K562 (cell line): ENCODE measurements at regions not wholly inside any gene's neighbourhood (a gene's known extent, or its start where the extent isn't known, plus 50 kb on each side); places are given as distances from the start of the nearest gene placed in this dataset.

Experiments
- ATAC-seq: fragments of 200-7000 bp; cut with Tn5 transposase; 3 replicates; pipeline ENCODE4 v1.9.1; 2020; ENCODE audit warnings: moderate library complexity
- BruUV-seq: library from RNA; stranded (reverse); fragments of 400-500 nt; replicated peaks from 2 replicates; lab custom pipeline; 2021; lab: Mats Ljungman, UMichigan
- CTCF ChIA-PET: fragments of 300-600 bp; formaldehyde crosslinking; extraction: SDS; loops from one replicate; lab custom pipeline; 2021; ENCODE audit warnings: low intra/inter-chr PET ratio; lab: Yijun Ruan, JAX
- POLR2A ChIA-PET: fragments of 300-600, 350-650 bp; sonication (Branson Sonifier 250); formaldehyde crosslinking; extraction: SDS; loops from one replicate; lab custom pipeline; 2021; ENCODE audit warnings: antibody characterized with exemption, inconsistent platforms; lab: Yijun Ruan, JAX
- DNase-seq, 4 experiments: peaks; one replicate each; pipeline versions ENCODE4 v3.0.0 to v3.0.0-alpha.2; 2011 to 2018; ENCODE audit warnings: low spot score in 3 of 4, mixed read lengths in 3 of 4; ENCODE audit errors: extremely low read depth in 1 of 4
- FAIRE-seq: peaks from 2 replicates; lab custom pipeline; 2011; peaks lifted over from hg19 to GRCh38; lab: Jason Lieb, UNC
- H2AFZ ChIP-seq: 2 replicates; pipeline ENCODE4 v1.6.0; 2011; ENCODE audit warnings: low read depth, low read length, control low read depth, inconsistent platforms
- H3K27ac ChIP-seq: fragments of 200-600 bp; 3 replicates; pipeline ENCODE4 v1.8.0; 2011; ENCODE audit warnings: low read depth, mild to moderate bottlenecking, control low read depth, inconsistent platforms, low read length, moderate library complexity, mixed read lengths; ENCODE audit errors: extremely low read depth
- H3K27me3 ChIP-seq, 2 experiments: fragments of 300-600 bp in 1 of 2; 2 replicates in 1 of 2; 3 replicates in 1 of 2; pipeline versions ENCODE4 v1.6.0 to v1.8.0; 2011; ENCODE audit warnings: inconsistent platforms in 2 of 2, low read length in 2 of 2, mild to moderate bottlenecking in 1 of 2, mixed read lengths in 1 of 2, moderate library complexity in 1 of 2; ENCODE audit not compliant: control insufficient read depth in 2 of 2, insufficient read depth in 2 of 2
- H3K36me3 ChIP-seq: fragments of 300-600 bp; 3 replicates; pipeline ENCODE4 v1.8.0; 2011; ENCODE audit warnings: mild to moderate bottlenecking, low read length, inconsistent platforms; ENCODE audit not compliant: control insufficient read depth, insufficient read depth
- H3K4me1 ChIP-seq, 2 experiments: fragments of 200-600 bp in 1 of 2; replicated peaks in 1 of 2; 2 replicates in 1 of 2; 3 replicates in 1 of 2; pipeline versions ENCODE4 v1.5.1 to v1.8.0; 2011; ENCODE audit warnings: inconsistent platforms in 2 of 2, low read length in 2 of 2, mild to moderate bottlenecking in 1 of 2, mixed read lengths in 1 of 2, moderate library complexity in 1 of 2; ENCODE audit not compliant: control insufficient read depth in 2 of 2, insufficient read depth in 2 of 2
- H3K4me2 ChIP-seq: 2 replicates; pipeline ENCODE4 v1.6.1; 2011; ENCODE audit warnings: low read length, control low read depth, inconsistent platforms, mixed read lengths; ENCODE audit not compliant: insufficient read depth
- H3K4me3 ChIP-seq: fragments of 200-600 bp; sonication (generic), shearing (Covaris generic); 2 replicates; pipeline ENCODE4 v1.5.1; 2016; ENCODE audit warnings: control low read depth, inconsistent platforms
- H3K79me2 ChIP-seq: fragments of 200-600 bp; 3 replicates; pipeline ENCODE4 v1.8.0; 2011; ENCODE audit warnings: low read length, inconsistent platforms; ENCODE audit not compliant: control insufficient read depth, insufficient read depth
- H3K9ac ChIP-seq, 2 experiments: 2 replicates each; pipeline versions ENCODE4 v1.6.0 to v1.6.1; 2011; ENCODE audit warnings: low read depth in 2 of 2, low read length in 2 of 2, control low read depth in 1 of 2, inconsistent platforms in 1 of 2, mild to moderate bottlenecking in 1 of 2, mixed read lengths in 1 of 2; ENCODE audit not compliant: insufficient read depth in 1 of 2
- H3K9me1 ChIP-seq: one replicate; pipeline ENCODE4 v1.6.0; 2011; ENCODE audit warnings: inconsistent platforms, mild to moderate bottlenecking, low read length, moderate library complexity; ENCODE audit not compliant: control insufficient read depth, insufficient read depth
- H3K9me3 ChIP-seq: replicated peaks from 2 replicates; pipeline ENCODE4 v1.5.1; 2011; ENCODE audit warnings: low read depth, low read length, inconsistent platforms; ENCODE audit not compliant: control insufficient read depth, insufficient read depth
- H4K20me1 ChIP-seq: replicated peaks from 2 replicates; pipeline ENCODE4 v1.6.1; 2011; ENCODE audit warnings: low read length, inconsistent platforms, mixed read lengths; ENCODE audit not compliant: control insufficient read depth, insufficient read depth
- ETV6 ChIP-seq, 3 experiments: fragments of 150-350 bp in 1 of 3; sonication (generic) in 1 of 3; formaldehyde crosslinking in 1 of 3; IDR thresholded peaks; 2 replicates each; pipeline versions ENCODE4 v1.6.1 to v1.8.0; 2014 to 2022; ENCODE audit warnings: borderline replicate concordance in 2 of 3, low read depth in 2 of 3, antibody characterized with exemption in 1 of 3, low read length in 1 of 3, mild to moderate bottlenecking in 1 of 3, missing genetic modification reagents in 1 of 3
- HMG20B ChIP-seq: fragments of 250-450 bp; sonication (Bioruptor Pico); IDR thresholded peaks from 2 replicates; pipeline ENCODE4 v1.5.0; 2021; ENCODE audit warnings: mild to moderate bottlenecking
- MYC ChIP-seq, 2 experiments: fragments of 250-450 bp in 1 of 2; sonication (Bioruptor Pico) in 1 of 2; IDR thresholded peaks; 2 replicates each; pipeline versions ENCODE4 v1.5.1 to v1.6.1; 2012 to 2021; ENCODE audit warnings: low read depth in 2 of 2, borderline replicate concordance in 1 of 2, improper control_type of control experiment in 1 of 2, low read length in 1 of 2, mild to moderate bottlenecking in 1 of 2, moderate library complexity in 1 of 2
- NBN ChIP-seq: fragments of 450-650 bp; IDR thresholded peaks from 2 replicates; pipeline ENCODE4 v1.6.1; 2016; ENCODE audit warnings: low read depth, mild to moderate bottlenecking
- OTX1 ChIP-seq: fragments of 450-650 bp; formaldehyde crosslinking; IDR thresholded peaks from 2 replicates; pipeline ENCODE4 v1.4.0; 2022; ENCODE audit warnings: mild to moderate bottlenecking
- WGBS: fragments of 100-300 bp; shearing (Covaris generic); methylation state at CpG from one replicate; pipeline ENCODE4 v1.1.6; 2016; ENCODE audit warnings: low coverage, mixed read lengths; ENCODE audit not compliant: insufficient coverage; ENCODE audit errors: missing lambda C conversion rate; 5-methylcytosine and 5-hydroxymethylcytosine counted together
- in situ Hi-C: fragments of 300-500 bp; cut with MboI; formaldehyde crosslinking; loops from 4 replicates; pipeline ENCODE4 v1.15.0; 2018; ENCODE audit warnings: inconsistent platforms, mixed read lengths
- intact Hi-C: fragments of 100-400 bp; cut with micrococcal nuclease; formaldehyde crosslinking; loops from 2 replicates; pipeline ENCODE4 v1.14.2; 2022
- TF ChIP-seq, protein P1 (sequence below): sonication (generic); formaldehyde crosslinking; IDR thresholded peaks from 2 replicates; pipeline ENCODE4 v1.8.1; 2023; ENCODE audit warnings: mild to moderate bottlenecking, missing genetic modification reagents

DNA sequence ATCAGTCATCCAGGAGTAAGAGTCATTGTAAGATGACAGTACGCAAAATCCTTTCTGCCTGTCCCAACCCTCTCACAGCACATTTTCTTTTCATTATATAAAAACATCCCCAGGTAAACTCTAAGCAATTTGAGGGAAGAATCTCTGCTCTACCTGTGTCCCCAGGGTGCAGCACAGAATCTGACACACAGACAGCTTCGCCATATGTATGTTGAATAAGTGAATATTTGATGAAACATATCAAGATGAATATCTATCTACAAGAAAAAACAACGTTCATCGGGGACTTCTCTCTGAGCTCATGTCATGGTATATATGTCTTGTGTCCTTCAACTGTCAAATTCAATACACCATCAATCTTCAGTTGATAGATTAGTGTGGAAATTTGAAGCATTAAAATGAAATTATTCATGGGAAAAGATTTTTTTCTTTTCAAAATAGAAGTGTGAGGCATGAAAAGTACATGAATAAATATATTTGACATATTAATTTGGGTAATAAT, 94.5 kb upstream of the KYNU start:
- no peak overlapping the region for H3K4me3 ChIP-seq
- CTCF ChIA-PET: no interaction called here
- H3K27me3 ChIP-seq: no peaks in the 10 kb centered on the region
- no peak overlapping the region for H2AFZ ChIP-seq
- in situ Hi-C loops: no loop called here
- H3K4me2 ChIP-seq: no peak overlapping the region
- no peak for TF ChIP-seq NBN
- no peak for TF ChIP-seq MYC (IDR thresholded peaks at IDR 0.05; ENCODE audit: low read depth, low read length)
- TF ChIP-seq MYC (CRISPR knock-in tag; IDR thresholded peaks at IDR 0.05; ENCODE audit: borderline replicate concordance, low read depth): no peak
- TF ChIP-seq OTX1 (CRISPR knock-in tag): no peak
- TF ChIP-seq, protein P1, sequence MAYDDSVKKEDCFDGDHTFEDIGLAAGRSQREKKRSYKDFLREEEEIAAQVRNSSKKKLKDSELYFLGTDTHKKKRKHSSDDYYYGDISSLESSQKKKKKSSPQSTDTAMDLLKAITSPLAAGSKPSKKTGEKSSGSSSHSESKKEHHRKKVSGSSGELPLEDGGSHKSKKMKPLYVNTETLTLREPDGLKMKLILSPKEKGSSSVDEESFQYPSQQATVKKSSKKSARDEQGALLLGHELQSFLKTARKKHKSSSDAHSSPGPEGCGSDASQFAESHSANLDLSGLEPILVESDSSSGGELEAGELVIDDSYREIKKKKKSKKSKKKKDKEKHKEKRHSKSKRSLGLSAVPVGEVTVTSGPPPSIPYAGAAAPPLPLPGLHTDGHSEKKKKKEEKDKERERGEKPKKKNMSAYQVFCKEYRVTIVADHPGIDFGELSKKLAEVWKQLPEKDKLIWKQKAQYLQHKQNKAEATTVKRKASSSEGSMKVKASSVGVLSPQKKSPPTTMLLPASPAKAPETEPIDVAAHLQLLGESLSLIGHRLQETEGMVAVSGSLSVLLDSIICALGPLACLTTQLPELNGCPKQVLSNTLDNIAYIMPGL (CRISPR knock-in tag): no peak
- TF ChIP-seq HMG20B: no peak
- no peak for TF ChIP-seq ETV6 (IDR thresholded peaks at IDR 0.05; ENCODE audit: borderline replicate concordance in 1 of 2, low read depth in 2 of 2, low read length in 1 of 2)
- TF ChIP-seq ETV6 (CRISPR knock-in tag; IDR thresholded peaks at IDR 0.05; ENCODE audit: borderline replicate concordance): no peak
- TF ChIP-seq, all 486 proteins: peak for 0
- H3K4me1 ChIP-seq: no peaks in the 10 kb centered on the region
- intact Hi-C loops: no loop called here
- no TSS peak for BruUV-seq
- no peaks in the 10 kb centered on the region for H3K9me3 ChIP-seq
- ATAC-seq (no peak), FAIRE-seq (no peak), DNase-seq (no peak)
- H3K9me1 ChIP-seq: no peaks in the 10 kb centered on the region
- 2% methylated on average over 4 of the region's 4 CpGs for WGBS
- POLR2A ChIA-PET: no interaction called here
- no peaks in the 10 kb centered on the region for H3K36me3 ChIP-seq
- no peak overlapping the region for H3K27ac ChIP-seq
- H3K79me2 ChIP-seq: no peaks in the 10 kb centered on the region
- no peaks in the 10 kb centered on the region for H4K20me1 ChIP-seq
- H3K9ac ChIP-seq: no peak overlapping the region
